ENCODE measurements at regions not wholly inside any gene's neighbourhood (a gene's known extent, or its start where the extent isn't known, plus 50 kb on each side); places are given as distances from the start of the nearest gene placed in this dataset.

GRCh38 chr20:4304601-4305000 is 55.5 kb upstream of the ADRA1D start:
- Histone ChIP-seq H3K4me2 (ENCODE audit: low read length) (no peak overlapping the region), H4K20me1 (ENCODE audit: insufficient read depth) (no peaks in the 10 kb centered on the region), H3K9ac (ENCODE audit: low read length) (no peak overlapping the region), H3K36me3 (ENCODE audit: insufficient read depth, low read length) (no peaks in the 10 kb centered on the region), H3F3A (ENCODE audit: insufficient read depth, low read length, poor library complexity, severe bottlenecking) (no peaks in the 10 kb centered on the region), H3K9me2 (ENCODE audit: insufficient read depth, low read length) (no peaks in the 10 kb centered on the region), H3K79me2 (replicated peaks; ENCODE audit: insufficient read depth, low read length) (no peaks in the 10 kb centered on the region), H3K27me3 (ENCODE audit: insufficient read depth, low read depth, low read length) (no peaks in the 10 kb centered on the region), H3K9me3 (ENCODE audit: low read length) (no peaks in the 10 kb centered on the region), H3K4me3 (ENCODE audit: low read length) (no peak overlapping the region), H3K27ac (ENCODE audit: low read length) (no peak overlapping the region), H2AFZ (ENCODE audit: low read depth, low read length) (no peak overlapping the region)
- TF ChIP-seq EP300 (conservative IDR thresholded peaks at IDR 0.05; ENCODE audit: poor library complexity, severe bottlenecking) (no peak), RAD21 (conservative IDR thresholded peaks at IDR 0.05) (no peak), TAF1 (IDR thresholded peaks at IDR 0.05; ENCODE audit: low read depth) (no peak), EZH2 (IDR thresholded peaks at IDR 0.05; ENCODE audit: borderline replicate concordance, insufficient read depth, low read length, poor library complexity, severe bottlenecking) (no peak), CTCF (IDR thresholded peaks at IDR 0.05; ENCODE audit: poor library complexity, severe bottlenecking) (no peak), MXI1 (conservative IDR thresholded peaks at IDR 0.05; ENCODE audit: poor library complexity, severe bottlenecking) (no peak), SMC3 (conservative IDR thresholded peaks at IDR 0.05; ENCODE audit: poor library complexity) (no peak), REST (IDR thresholded peaks at IDR 0.05; ENCODE audit: borderline replicate concordance) (no peak), POLR2AphosphoS5 (IDR thresholded peaks at IDR 0.05) (no peak)

- no peaks in the 10 kb centered on the region for H3F3A ChIP-seq (ENCODE audit: insufficient read depth, low read length, poor library complexity, severe bottlenecking)
- no peak overlapping the region for H3K4me3 ChIP-seq (ENCODE audit: low read length)
- TF ChIP-seq EZH2 (IDR thresholded peaks at IDR 0.05; ENCODE audit: borderline replicate concordance, insufficient read depth, low read length, poor library complexity, severe bottlenecking) = no peak
- TF ChIP-seq POLR2AphosphoS5 (IDR thresholded peaks at IDR 0.05) = no peak
- no peak for TF ChIP-seq REST (IDR thresholded peaks at IDR 0.05; ENCODE audit: borderline replicate concordance)
- no peak for TF ChIP-seq CTCF (IDR thresholded peaks at IDR 0.05; ENCODE audit: poor library complexity, severe bottlenecking)
- TF ChIP-seq EP300 (conservative IDR thresholded peaks at IDR 0.05; ENCODE audit: poor library complexity, severe bottlenecking) = no peak
- no peak for TF ChIP-seq MXI1 (conservative IDR thresholded peaks at IDR 0.05; ENCODE audit: poor library complexity, severe bottlenecking)
- TF ChIP-seq TAF1 (IDR thresholded peaks at IDR 0.05; ENCODE audit: low read depth) = no peak
- no peak for TF ChIP-seq SMC3 (conservative IDR thresholded peaks at IDR 0.05; ENCODE audit: poor library complexity)
- no peak for TF ChIP-seq RAD21 (conservative IDR thresholded peaks at IDR 0.05)
- H3K79me2 ChIP-seq (replicated peaks; ENCODE audit: insufficient read depth, low read length) = no peaks in the 10 kb centered on the region
- H3K4me2 ChIP-seq (ENCODE audit: low read length) = no peak overlapping the region
- no peaks in the 10 kb centered on the region for H4K20me1 ChIP-seq (ENCODE audit: insufficient read depth)
- H3K27ac ChIP-seq (ENCODE audit: low read length) = no peak overlapping the region
- no peak overlapping the region for H3K9ac ChIP-seq (ENCODE audit: low read length)
- no peaks in the 10 kb centered on the region for H3K9me2 ChIP-seq (ENCODE audit: insufficient read depth, low read length)
- H3K36me3 ChIP-seq (ENCODE audit: insufficient read depth, low read length) = no peaks in the 10 kb centered on the region
- H2AFZ ChIP-seq (ENCODE audit: low read depth, low read length) = no peak overlapping the region
- H3K27me3 ChIP-seq (ENCODE audit: insufficient read depth, low read depth, low read length) = no peaks in the 10 kb centered on the region
- no peaks in the 10 kb centered on the region for H3K9me3 ChIP-seq (ENCODE audit: low read length)
These were observed 54.0 kb upstream of the ADRA1D start for GRCh38 chr20:4303136-4303535.
